ENCODE measurements at regions not wholly inside any gene's neighbourhood (a gene's known extent, or its start where the extent isn't known, plus 50 kb on each side); places are given as distances from the start of the nearest gene placed in this dataset.

GRCh38 chr2:167729911-167730310, 517.5 kb downstream of the STK39 start:
- Histone ChIP-seq H3K9me3 (no peaks in the 10 kb centered on the region), H3K27me3 (no peaks in the 10 kb centered on the region), H3K36me3 (no peaks in the 10 kb centered on the region), H3K4me3 (no peak overlapping the region), H3K27ac (replicated peaks in 1 of 4) (no peak overlapping the region), H3K4me1 (no peaks in the 10 kb centered on the region)
- intact Hi-C loops (cut with DNase I): no loop called here
- TF ChIP-seq EP300 (IDR thresholded peaks at IDR 0.05): no peak
- TF ChIP-seq POLR2AphosphoS5 (IDR thresholded peaks at IDR 0.05): no peak
- TF ChIP-seq POLR2A (IDR thresholded peaks at IDR 0.05; ENCODE audit: low read depth): no peak
- TF ChIP-seq, protein P1, sequence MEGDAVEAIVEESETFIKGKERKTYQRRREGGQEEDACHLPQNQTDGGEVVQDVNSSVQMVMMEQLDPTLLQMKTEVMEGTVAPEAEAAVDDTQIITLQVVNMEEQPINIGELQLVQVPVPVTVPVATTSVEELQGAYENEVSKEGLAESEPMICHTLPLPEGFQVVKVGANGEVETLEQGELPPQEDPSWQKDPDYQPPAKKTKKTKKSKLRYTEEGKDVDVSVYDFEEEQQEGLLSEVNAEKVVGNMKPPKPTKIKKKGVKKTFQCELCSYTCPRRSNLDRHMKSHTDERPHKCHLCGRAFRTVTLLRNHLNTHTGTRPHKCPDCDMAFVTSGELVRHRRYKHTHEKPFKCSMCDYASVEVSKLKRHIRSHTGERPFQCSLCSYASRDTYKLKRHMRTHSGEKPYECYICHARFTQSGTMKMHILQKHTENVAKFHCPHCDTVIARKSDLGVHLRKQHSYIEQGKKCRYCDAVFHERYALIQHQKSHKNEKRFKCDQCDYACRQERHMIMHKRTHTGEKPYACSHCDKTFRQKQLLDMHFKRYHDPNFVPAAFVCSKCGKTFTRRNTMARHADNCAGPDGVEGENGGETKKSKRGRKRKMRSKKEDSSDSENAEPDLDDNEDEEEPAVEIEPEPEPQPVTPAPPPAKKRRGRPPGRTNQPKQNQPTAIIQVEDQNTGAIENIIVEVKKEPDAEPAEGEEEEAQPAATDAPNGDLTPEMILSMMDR (IDR thresholded peaks at IDR 0.05): no peak
- DNase-seq (ENCODE audit: extremely low spot score): no peak
- 84% methylated on average over 3 of the region's 3 CpGs for WGBS

- intact Hi-C loops (cut with DNase I): no loop called here
- no peak for TF ChIP-seq POLR2AphosphoS5 (IDR thresholded peaks at IDR 0.05)
- Histone ChIP-seq H3K27ac (replicated peaks in 1 of 4) (no peak overlapping the region), H3K4me1 (no peaks in the 10 kb centered on the region), H3K9me3 (no peaks in the 10 kb centered on the region), H3K36me3 (no peaks in the 10 kb centered on the region), H3K4me3 (no peak overlapping the region), H3K27me3 (no peaks in the 10 kb centered on the region)
- WGBS: 85% methylated on average over 2 of the region's 2 CpGs
- no peak for DNase-seq (ENCODE audit: extremely low spot score)
Measured at GRCh38 chr2:167726788-167727187, 520.6 kb downstream of the STK39 start.

DNA sequence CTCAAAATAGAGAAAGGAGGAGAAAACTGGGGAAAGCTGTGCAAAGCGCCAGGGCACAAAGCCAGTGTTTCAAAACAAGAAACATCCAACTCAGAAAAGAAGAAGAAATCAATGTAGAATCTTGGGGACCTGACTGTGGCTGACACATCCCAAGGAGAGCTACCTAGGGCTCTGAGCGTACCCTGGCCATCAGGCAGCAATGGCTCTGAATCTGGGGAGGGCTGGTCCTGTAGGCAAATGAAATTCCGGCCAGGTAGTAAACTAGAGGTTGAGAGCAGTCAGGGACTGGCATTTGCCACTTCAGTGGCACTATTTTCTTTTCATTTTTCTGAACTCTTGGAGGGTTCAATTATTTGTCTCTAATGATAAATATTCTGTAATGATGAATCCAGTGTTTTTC, 525.8 kb downstream of the STK39 start:
- no peaks in the 10 kb centered on the region for H3K27me3 ChIP-seq
- H3K4me3 ChIP-seq: no peak overlapping the region
- H3K4me1 ChIP-seq: no peaks in the 10 kb centered on the region
- no peak for DNase-seq (ENCODE audit: extremely low spot score)
- H3K36me3 ChIP-seq: no peaks in the 10 kb centered on the region
- intact Hi-C loops (cut with DNase I): no loop called here
- no peaks in the 10 kb centered on the region for H3K9me3 ChIP-seq
- 88% methylated on average over 3 of the region's 3 CpGs for WGBS
- TF ChIP-seq EP300 (IDR thresholded peaks at IDR 0.05) (no peak), POLR2A (IDR thresholded peaks at IDR 0.05; ENCODE audit: low read depth) (no peak), POLR2AphosphoS5 (IDR thresholded peaks at IDR 0.05) (no peak)
- TF ChIP-seq, protein P1 (IDR thresholded peaks at IDR 0.05): no peak
- no peak overlapping the region for H3K27ac ChIP-seq (replicated peaks in 1 of 4)

DNA sequence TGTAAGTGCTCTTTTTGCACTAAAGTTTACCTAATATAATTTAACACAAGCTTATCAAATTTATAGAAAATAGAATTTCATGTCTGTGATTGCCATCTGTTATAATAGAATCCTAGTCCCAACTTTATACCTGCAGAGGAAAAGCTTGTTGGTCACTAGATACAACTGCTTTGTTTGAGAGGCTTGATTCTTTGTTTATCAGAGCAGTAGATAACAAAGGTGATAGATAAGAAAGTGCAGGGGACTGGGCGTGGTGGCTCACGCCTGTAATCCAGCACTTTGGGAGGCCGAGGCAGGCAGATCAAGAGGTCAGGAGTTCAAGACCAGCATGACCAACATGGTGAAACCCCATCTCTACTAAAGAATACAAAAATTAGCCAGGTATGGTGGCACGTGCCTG, 528.0 kb downstream of the STK39 start:
- TF ChIP-seq POLR2A (IDR thresholded peaks at IDR 0.05; ENCODE audit: low read depth) (no peak), EP300 (IDR thresholded peaks at IDR 0.05) (no peak), POLR2AphosphoS5 (IDR thresholded peaks at IDR 0.05) (no peak)
- TF ChIP-seq, protein P1 (IDR thresholded peaks at IDR 0.05): no peak
- intact Hi-C loops (cut with DNase I): no loop called here
- no peaks in the 10 kb centered on the region for H3K9me3 ChIP-seq
- no peaks in the 10 kb centered on the region for H3K4me1 ChIP-seq
- H3K27ac ChIP-seq (replicated peaks in 1 of 4): no peak overlapping the region
- H3K36me3 ChIP-seq: no peaks in the 10 kb centered on the region
- H3K4me3 ChIP-seq: no peak overlapping the region
- 76% methylated on average over 4 of the region's 4 CpGs for WGBS
- H3K27me3 ChIP-seq: no peaks in the 10 kb centered on the region
- DNase-seq (ENCODE audit: extremely low spot score): no peak

DNA sequence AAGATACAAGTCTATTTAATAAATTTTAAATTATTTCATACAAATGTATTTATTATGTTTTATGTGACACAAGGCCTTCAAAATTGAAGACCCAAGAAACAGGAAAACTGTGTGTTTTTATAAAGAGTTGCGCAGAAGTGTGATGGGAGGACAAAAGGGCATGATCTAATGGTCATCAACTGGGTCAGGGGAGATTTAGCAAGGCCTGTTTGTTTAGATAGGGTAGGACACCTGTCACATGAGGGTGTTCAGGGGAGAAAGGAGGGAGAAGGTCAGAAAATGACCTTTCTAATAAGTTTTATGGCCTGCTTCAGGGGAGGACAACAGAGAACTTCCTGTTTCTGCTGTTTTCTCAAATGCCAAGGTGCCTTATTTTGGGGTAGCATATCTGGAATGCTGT, 528.8 kb downstream of the STK39 start:
- Histone ChIP-seq H3K27me3 (no peaks in the 10 kb centered on the region), H3K27ac (replicated peaks in 1 of 4) (no peak overlapping the region), H3K4me1 (no peaks in the 10 kb centered on the region), H3K36me3 (no peaks in the 10 kb centered on the region), H3K9me3 (no peaks in the 10 kb centered on the region), H3K4me3 (no peak overlapping the region)
- no peak for DNase-seq (ENCODE audit: extremely low spot score)
- WGBS: 92% methylated on average over 1 of the region's 1 CpG
- TF ChIP-seq EP300 (IDR thresholded peaks at IDR 0.05) (no peak), POLR2A (IDR thresholded peaks at IDR 0.05; ENCODE audit: low read depth) (no peak), POLR2AphosphoS5 (IDR thresholded peaks at IDR 0.05) (no peak)
- TF ChIP-seq, protein P1 (IDR thresholded peaks at IDR 0.05): no peak
- intact Hi-C loops (cut with DNase I): no loop called here

Measured in esophagus muscularis mucosa (tissue), 4 donors.